ENCODE measurements at regions not wholly inside any gene's neighbourhood (a gene's known extent, or its start where the extent isn't known, plus 50 kb on each side); places are given as distances from the start of the nearest gene placed in this dataset.
A peak's percentile ranks its signal among the peaks of the same experiment; 100 is the strongest.
"Not testable (repeated sequence)": the region's sequence is repeated elsewhere in the genome, so short reads cannot be mapped to it uniquely, and the experiment has no call there.

DNA sequence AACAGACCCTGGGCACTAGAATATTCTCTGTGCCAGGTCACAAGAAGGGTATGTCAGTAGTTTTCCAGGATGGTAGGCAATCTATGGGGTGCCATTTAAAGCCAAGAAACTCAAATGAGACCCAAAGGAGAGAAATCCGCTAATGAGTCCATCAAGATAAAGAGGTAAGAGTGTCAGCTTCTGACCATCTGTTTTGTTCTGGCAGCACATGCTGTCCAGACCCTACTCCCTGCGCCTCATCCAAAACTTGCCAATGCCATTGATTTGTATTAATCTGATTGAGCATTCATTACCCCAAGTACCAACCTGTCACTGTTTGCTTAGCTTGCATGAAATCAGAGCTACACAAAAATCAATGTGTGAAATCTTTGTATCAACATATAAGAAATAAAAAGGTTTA lies 229.0 kb downstream of the BLID start:
- ATAC-seq (no peak), DNase-seq (no peak)
- intact Hi-C loops (cut with micrococcal nuclease), result no loop called here

GRCh38 chr11:121886005-121886734 lies 229.8 kb downstream of the BLID start:
- intact Hi-C loops (cut with micrococcal nuclease), result no loop called here
- DNase-seq, result peak; percentile 75
- peak; percentile 67 for ATAC-seq

- intact Hi-C loops (cut with micrococcal nuclease), result no loop called here
- DNase-seq (no peak), ATAC-seq (no peak)
These were observed 231.4 kb downstream of the BLID start for GRCh38 chr11:121884626-121885025.

- DNase-seq (no peak), ATAC-seq (no peak)
- intact Hi-C loops (cut with micrococcal nuclease), result no loop called here
These were observed 234.2 kb downstream of the BLID start for GRCh38 chr11:121881806-121882205.

DNA sequence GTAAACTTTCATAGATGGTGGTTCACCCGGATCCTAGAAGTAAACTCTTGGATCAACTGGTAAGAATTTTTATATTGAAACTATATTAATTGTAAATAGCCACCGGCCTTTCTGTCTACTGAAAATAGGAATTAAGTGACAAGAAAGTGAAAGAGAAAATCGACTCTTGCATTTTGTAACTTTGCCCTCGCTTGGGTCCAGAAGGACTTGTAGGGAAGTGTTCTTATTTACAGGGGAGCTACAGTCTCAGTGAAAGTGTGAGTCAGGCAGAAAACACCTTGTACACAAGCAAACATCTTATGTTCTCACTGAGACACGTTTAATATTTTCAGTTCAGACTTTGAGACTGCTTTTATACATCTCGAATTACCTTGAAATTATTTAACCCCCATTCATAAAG lies 238.9 kb downstream of the BLID start:
- ATAC-seq (no peak), DNase-seq (no peak)
- intact Hi-C loops (cut with micrococcal nuclease), result no loop called here

- ATAC-seq, result no peak
- intact Hi-C loops (cut with micrococcal nuclease), result no loop called here
- no peak for DNase-seq
These were observed 242.2 kb downstream of the BLID start for GRCh38 chr11:121873766-121874165.

DNA sequence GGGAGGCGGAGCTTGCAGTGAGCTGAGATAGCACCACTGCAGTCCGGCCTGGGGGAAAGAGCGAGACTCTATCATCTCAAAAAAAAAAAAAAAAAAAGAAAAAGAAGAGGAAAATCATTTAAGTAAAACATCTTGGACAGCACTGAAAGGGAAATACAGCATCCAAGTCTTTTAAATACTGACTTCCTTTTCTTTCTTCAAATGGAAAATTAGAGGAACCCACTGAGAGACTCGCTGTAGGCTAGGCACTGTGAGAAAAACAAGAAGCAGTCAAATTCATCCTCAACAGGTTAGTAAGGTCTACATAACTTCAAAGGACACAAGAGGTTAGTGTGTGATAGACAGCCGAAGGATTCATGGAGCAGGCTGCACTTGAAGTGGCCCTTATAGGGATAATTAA lies 243.7 kb downstream of the BLID start:
- ATAC-seq, result no peak
- no peak for DNase-seq
- intact Hi-C loops (cut with micrococcal nuclease), result no loop called here

DNA sequence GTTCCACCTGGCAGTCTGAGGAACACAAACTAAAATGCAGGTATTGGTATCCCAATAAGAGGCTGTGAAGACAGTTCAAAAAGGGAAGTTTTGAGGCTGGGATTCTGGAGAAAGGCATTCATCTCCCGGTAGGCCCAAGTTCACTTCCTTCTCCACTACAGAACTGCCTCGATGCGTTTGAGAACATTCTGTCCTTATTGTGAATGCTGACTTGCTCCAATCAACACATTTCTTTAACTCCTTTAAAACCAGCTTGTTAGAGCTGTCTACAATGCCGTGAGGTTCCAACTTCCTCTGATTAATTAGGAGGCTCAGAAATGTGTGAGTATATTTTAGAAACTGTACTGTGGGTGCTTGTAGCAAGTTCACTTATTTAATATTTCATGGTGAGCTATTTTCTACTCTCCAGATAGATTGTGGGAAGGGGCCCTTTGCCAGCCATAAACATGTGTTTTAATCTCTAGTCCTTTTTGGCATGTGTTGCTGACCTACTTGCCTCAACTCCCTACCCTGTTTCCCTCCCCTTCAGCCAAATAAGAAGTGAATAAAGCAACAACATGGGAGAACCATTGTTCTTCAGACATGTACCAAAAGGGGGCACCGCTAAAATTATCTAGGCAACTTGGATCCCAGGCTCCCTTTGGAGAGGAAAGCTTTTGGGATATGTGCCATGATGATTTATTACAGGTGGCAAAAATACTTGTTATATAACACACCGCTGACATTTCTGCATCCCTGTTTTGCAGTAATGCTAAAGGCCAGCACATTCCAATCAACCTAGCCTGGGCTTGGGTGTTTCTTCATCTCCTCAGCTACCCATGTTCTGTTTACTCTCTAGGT lies 245.6 kb downstream of the BLID start:
- intact Hi-C loops (cut with micrococcal nuclease), result no loop called here
- DNase-seq (no peak), ATAC-seq (peak; percentile 87)

GRCh38 chr11:121869478-121869877 lies 246.5 kb downstream of the BLID start:
- ATAC-seq, result no peak
- no peak for DNase-seq
- intact Hi-C loops (cut with micrococcal nuclease), result no loop called here

- no peak for ATAC-seq
- intact Hi-C loops (cut with micrococcal nuclease), result no loop called here
- DNase-seq, result no peak
These were observed 249.3 kb downstream of the BLID start for GRCh38 chr11:121866754-121867153.

DNA sequence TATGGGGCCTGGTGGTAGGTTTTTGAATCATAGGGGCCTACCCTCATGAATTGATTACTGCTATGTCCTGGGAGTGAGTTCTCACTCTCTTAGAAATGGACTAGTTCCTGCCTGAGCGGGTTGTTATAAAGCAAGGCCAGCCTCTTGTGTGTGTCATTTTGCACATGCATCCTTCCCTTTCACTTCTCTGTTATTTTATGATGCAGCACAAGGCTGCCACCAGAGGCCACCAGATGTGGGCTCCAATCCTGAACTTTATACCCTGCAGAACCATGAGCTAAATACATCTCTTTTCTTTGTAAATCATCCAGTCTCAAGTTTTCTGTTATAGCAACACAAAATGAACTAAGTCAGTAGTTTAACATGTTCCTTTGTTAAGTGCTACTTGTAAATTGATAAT lies 251.4 kb downstream of the BLID start:
- ATAC-seq (no peak), DNase-seq (no peak)
- intact Hi-C loops (cut with micrococcal nuclease), result no loop called here

GRCh38 chr11:121863126-121863525 lies 252.9 kb downstream of the BLID start:
- no peak for DNase-seq
- intact Hi-C loops (cut with micrococcal nuclease), result no loop called here
- ATAC-seq, result no peak

GRCh38 chr11:121855138-121855537 lies 260.9 kb downstream of the BLID start:
- ATAC-seq; DNase-seq; intact Hi-C loops (cut with micrococcal nuclease): not testable (repeated sequence)

- no peak for DNase-seq
- intact Hi-C loops (cut with micrococcal nuclease), result no loop called here
- ATAC-seq, result no peak
These were observed 272.0 kb downstream of the BLID start for GRCh38 chr11:121844016-121844415.

GRCh38 chr11:121842192-121842585 lies 273.8 kb downstream of the BLID start:
- intact Hi-C loops (cut with micrococcal nuclease), result no loop called here
- DNase-seq, result no peak
- no peak for ATAC-seq

- ATAC-seq (no peak), DNase-seq (no peak)
- intact Hi-C loops (cut with micrococcal nuclease), result no loop called here
These were observed 274.4 kb downstream of the BLID start for GRCh38 chr11:121841487-121842191.

DNA sequence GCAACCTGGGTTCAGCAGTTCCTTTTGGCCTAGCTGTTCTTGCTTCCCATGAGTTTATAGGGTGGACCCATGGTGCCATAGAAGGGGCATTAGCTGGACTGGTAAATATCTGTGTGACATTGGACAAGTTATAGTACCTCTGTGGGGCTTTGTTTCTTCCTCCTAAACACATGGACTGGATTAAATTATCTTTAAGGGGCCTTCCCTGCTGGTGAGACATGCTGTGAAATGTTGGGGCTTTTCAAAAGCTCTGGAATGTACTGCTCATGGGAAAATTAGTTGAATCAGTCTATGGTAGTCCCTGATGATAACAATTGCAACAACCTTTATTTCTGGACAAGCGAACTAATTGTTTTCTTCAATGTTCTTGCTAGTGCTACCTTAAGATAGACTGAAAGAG lies 276.2 kb downstream of the BLID start:
- no peak for DNase-seq
- intact Hi-C loops (cut with micrococcal nuclease), result no loop called here
- no peak for ATAC-seq

GRCh38 chr11:121838571-121838970 lies 277.4 kb downstream of the BLID start:
- ATAC-seq (no peak), DNase-seq (no peak)
- intact Hi-C loops (cut with micrococcal nuclease), result no loop called here

GRCh38 chr11:121833970-121834369 lies 282.0 kb downstream of the BLID start:
- intact Hi-C loops (cut with micrococcal nuclease), result no loop called here
- DNase-seq (no peak), ATAC-seq (no peak)

DNA sequence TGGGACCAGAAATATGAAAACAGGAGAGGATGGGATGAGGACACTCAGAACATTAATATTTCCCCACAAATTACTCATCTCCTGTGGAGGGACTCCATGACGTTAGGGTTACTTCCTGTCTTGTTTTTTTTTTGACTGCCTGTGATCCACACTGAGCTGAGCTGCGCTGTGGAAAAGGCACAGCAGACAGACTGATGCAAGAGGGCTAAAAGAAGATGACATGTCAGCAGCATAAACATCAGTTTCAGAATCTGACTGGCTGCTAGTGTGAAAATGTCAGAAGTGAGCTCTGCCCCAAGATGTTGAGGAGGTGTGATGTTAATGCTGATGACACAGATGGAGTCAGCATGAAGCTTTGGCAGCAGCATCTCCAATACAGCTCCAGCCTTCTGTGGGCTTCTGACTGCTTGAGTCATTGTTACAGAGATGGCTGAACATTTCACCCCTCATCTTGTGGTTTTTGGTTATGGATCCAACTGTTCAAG lies 286.8 kb downstream of the BLID start:
- DNase-seq, result no peak
- intact Hi-C loops (cut with micrococcal nuclease), result no loop called here
- ATAC-seq, result peak; percentile 98
